ENCODE measurements at regions not wholly inside any gene's neighbourhood (a gene's known extent, or its start where the extent isn't known, plus 50 kb on each side); places are given as distances from the start of the nearest gene placed in this dataset.

DNA sequence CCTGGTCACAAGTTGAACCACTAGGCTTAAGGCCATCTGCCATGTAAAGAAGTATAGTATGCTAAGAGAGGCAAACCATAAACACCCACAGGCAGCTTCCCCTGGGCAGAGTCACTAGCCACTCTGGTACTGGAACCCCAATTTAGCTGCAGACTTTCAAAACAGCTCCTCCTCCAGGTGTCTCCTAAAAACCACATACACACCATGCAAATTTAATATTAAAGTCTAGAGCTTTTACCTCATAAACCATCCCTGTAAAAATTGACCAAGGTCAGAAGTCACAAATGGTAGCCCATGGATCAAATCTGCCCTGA is 99.1 kb upstream of the STT3B start:
- TF ChIP-seq CTCF (IDR thresholded peaks at IDR 0.05; ENCODE audit: insufficient read depth in 1 of 2, low read depth in 1 of 2, low read length in 1 of 2, severe bottlenecking in 1 of 2, unreplicated experiment in 1 of 2) = no peak
- Mint-ChIP-seq H3K9me3 (ENCODE audit: unreplicated experiment) (peaks cover 43% of the 10 kb centered on the region), H3K4me1 (ENCODE audit: low read depth, unreplicated experiment) (no peaks in the 10 kb centered on the region), H3K27me3 (ENCODE audit: insufficient read depth, unreplicated experiment) (no peaks in the 10 kb centered on the region), H3K27ac (ENCODE audit: unreplicated experiment) (no peak overlapping the region), H3K4me3 (ENCODE audit: unreplicated experiment) (no peak overlapping the region), H3K36me3 (ENCODE audit: insufficient read depth, unreplicated experiment) (no peaks in the 10 kb centered on the region)
- BruUV-seq (replicated peaks) = no TSS peak
- Histone ChIP-seq H3K36me3 (ENCODE audit: control insufficient read depth, insufficient read depth, low read length) (no peaks in the 10 kb centered on the region), H3K9me3 (peaks cover 21% of the 10 kb centered on the region), H3K4me1 (no peaks in the 10 kb centered on the region), H3K4me3 (ENCODE audit: low read depth, low read length) (no peak overlapping the region), H3K27me3 (replicated peaks; ENCODE audit: control insufficient read depth, insufficient read depth, low read length) (no peaks in the 10 kb centered on the region)
- no peak for DNase-seq
- intact Hi-C loops (cut with micrococcal nuclease; ENCODE audit: unreplicated experiment) = no loop called here
- ChIA-PET POLR2A (no interaction called here), CTCF (no interaction called here)

GRCh38 chr3:31434819-31435218 is 97.9 kb upstream of the STT3B start:
- Mint-ChIP-seq H3K36me3 (ENCODE audit: insufficient read depth, unreplicated experiment) (no peaks in the 10 kb centered on the region), H3K9me3 (ENCODE audit: unreplicated experiment) (peaks cover 37% of the 10 kb centered on the region), H3K4me1 (ENCODE audit: low read depth, unreplicated experiment) (no peaks in the 10 kb centered on the region), H3K27me3 (ENCODE audit: insufficient read depth, unreplicated experiment) (no peaks in the 10 kb centered on the region), H3K4me3 (ENCODE audit: unreplicated experiment) (no peak overlapping the region), H3K27ac (ENCODE audit: unreplicated experiment) (no peak overlapping the region)
- CTCF ChIA-PET = no interaction called here
- BruUV-seq (replicated peaks) = no TSS peak
- no peaks in the 10 kb centered on the region for H3K4me1 ChIP-seq
- POLR2A ChIA-PET = no interaction called here
- peaks cover 21% of the 10 kb centered on the region for H3K9me3 ChIP-seq
- no peak for TF ChIP-seq CTCF (IDR thresholded peaks at IDR 0.05; ENCODE audit: insufficient read depth in 1 of 2, low read depth in 1 of 2, low read length in 1 of 2, severe bottlenecking in 1 of 2, unreplicated experiment in 1 of 2)
- no peak for DNase-seq
- H3K36me3 ChIP-seq (ENCODE audit: control insufficient read depth, insufficient read depth, low read length) = no peaks in the 10 kb centered on the region
- intact Hi-C loops (cut with micrococcal nuclease; ENCODE audit: unreplicated experiment) = no loop called here
- H3K4me3 ChIP-seq (ENCODE audit: low read depth, low read length) = no peak overlapping the region
- no peaks in the 10 kb centered on the region for H3K27me3 ChIP-seq (replicated peaks; ENCODE audit: control insufficient read depth, insufficient read depth, low read length)

- no peaks in the 10 kb centered on the region for H3K27me3 ChIP-seq (replicated peaks; ENCODE audit: control insufficient read depth, insufficient read depth, low read length)
- H3K36me3 Mint-ChIP-seq (ENCODE audit: insufficient read depth, unreplicated experiment) = no peaks in the 10 kb centered on the region
- H3K9me3 ChIP-seq = peaks cover 21% of the 10 kb centered on the region
- peaks cover 37% of the 10 kb centered on the region for H3K9me3 Mint-ChIP-seq (ENCODE audit: unreplicated experiment)
- no peaks in the 10 kb centered on the region for H3K36me3 ChIP-seq (ENCODE audit: control insufficient read depth, insufficient read depth, low read length)
- no TSS peak for BruUV-seq (replicated peaks)
- no peaks in the 10 kb centered on the region for H3K27me3 Mint-ChIP-seq (ENCODE audit: insufficient read depth, unreplicated experiment)
- H3K4me3 Mint-ChIP-seq (ENCODE audit: unreplicated experiment) = no peak overlapping the region
- ChIA-PET POLR2A (no interaction called here), CTCF (no interaction called here)
- no peak overlapping the region for H3K27ac Mint-ChIP-seq (ENCODE audit: unreplicated experiment)
- no peaks in the 10 kb centered on the region for H3K4me1 Mint-ChIP-seq (ENCODE audit: low read depth, unreplicated experiment)
- intact Hi-C loops (cut with micrococcal nuclease; ENCODE audit: unreplicated experiment) = no loop called here
- no peak overlapping the region for H3K4me3 ChIP-seq (ENCODE audit: low read depth, low read length)
- H3K4me1 ChIP-seq = no peaks in the 10 kb centered on the region
- TF ChIP-seq CTCF (IDR thresholded peaks at IDR 0.05; ENCODE audit: insufficient read depth in 1 of 2, low read depth in 1 of 2, low read length in 1 of 2, severe bottlenecking in 1 of 2, unreplicated experiment in 1 of 2) = no peak
- DNase-seq = no peak
Observed at GRCh38 chr3:31436830-31437229, 95.9 kb upstream of the STT3B start.
